Muscle layer of duodenum (tissue), 2 donors: ENCODE measurements at regions not wholly inside any gene's neighbourhood (a gene's known extent, or its start where the extent isn't known, plus 50 kb on each side); places are given as distances from the start of the nearest gene placed in this dataset.
"Not testable (repeated sequence)": the region's sequence is repeated elsewhere in the genome, so short reads cannot be mapped to it uniquely, and the experiment has no call there.

Source experiments
- H3K27ac ChIP-seq: one replicate; pipeline ENCODE4 v1.7.0; 2013; ENCODE audit warnings: mild to moderate bottlenecking, low read length
- H3K27me3 ChIP-seq: one replicate; pipeline ENCODE4 v1.7.0; 2013; ENCODE audit warnings: low read depth, mild to moderate bottlenecking, control low read depth, low read length
- H3K36me3 ChIP-seq, 2 donors: one replicate each; pipeline ENCODE4 v1.7.0; 2013; ENCODE audit warnings: low read length in 2 of 2, control low read depth in 1 of 2, mild to moderate bottlenecking in 1 of 2; ENCODE audit not compliant: insufficient read depth in 2 of 2, control insufficient read depth in 1 of 2
- H3K4me1 ChIP-seq, 2 donors: one replicate each; pipeline ENCODE4 v1.7.0; 2013; ENCODE audit warnings: low read length in 2 of 2, mild to moderate bottlenecking in 2 of 2, control low read depth in 1 of 2, moderate library complexity in 1 of 2; ENCODE audit not compliant: insufficient read depth in 2 of 2, control insufficient read depth in 1 of 2
- H3K4me3 ChIP-seq, 2 donors: one replicate each; pipeline ENCODE4 v1.7.0; 2013; ENCODE audit warnings: low read length in 2 of 2, low read depth in 1 of 2, mild to moderate bottlenecking in 1 of 2
- H3K9me3 ChIP-seq, 2 donors: one replicate each; pipeline ENCODE4 v1.7.0; 2013; ENCODE audit warnings: low read length in 2 of 2, control low read depth in 1 of 2, mild to moderate bottlenecking in 1 of 2; ENCODE audit not compliant: control insufficient read depth in 1 of 2
- donor health status: healthy.

DNA sequence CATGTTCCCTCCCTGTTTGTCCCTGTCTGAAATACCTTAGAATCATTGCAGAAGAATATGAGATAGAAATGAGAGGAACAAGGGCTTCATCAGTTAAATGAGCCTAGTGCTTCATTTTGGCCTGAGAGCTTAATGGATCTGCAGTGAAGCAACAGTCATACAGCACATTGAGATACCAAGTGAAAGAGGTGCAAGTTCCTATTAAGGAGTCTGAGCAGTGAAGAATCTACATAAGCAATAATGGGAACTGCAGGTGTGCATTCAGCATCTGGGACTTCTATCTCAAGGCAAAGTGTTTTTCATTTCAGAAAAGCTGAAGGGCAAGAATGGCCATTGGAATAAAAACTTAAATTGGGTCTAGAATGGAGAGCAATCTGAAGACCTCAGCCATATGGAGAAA lies 323.2 kb upstream of the SLC39A10 start:
- no peaks in the 10 kb centered on the region for H3K27me3 ChIP-seq
- H3K9me3 ChIP-seq, result no peaks in the 10 kb centered on the region
- no peaks in the 10 kb centered on the region for H3K36me3 ChIP-seq
- H3K27ac ChIP-seq, result no peak overlapping the region
- no peaks in the 10 kb centered on the region for H3K4me1 ChIP-seq
- H3K4me3 ChIP-seq, result no peak overlapping the region

GRCh38 chr2:195331966-195332365 lies 325.1 kb upstream of the SLC39A10 start:
- H3K4me3 ChIP-seq, result no peak overlapping the region
- no peaks in the 10 kb centered on the region for H3K4me1 ChIP-seq
- no peaks in the 10 kb centered on the region for H3K36me3 ChIP-seq
- no peaks in the 10 kb centered on the region for H3K27me3 ChIP-seq
- H3K27ac ChIP-seq, result no peak overlapping the region
- H3K9me3 ChIP-seq, result no peaks in the 10 kb centered on the region

DNA sequence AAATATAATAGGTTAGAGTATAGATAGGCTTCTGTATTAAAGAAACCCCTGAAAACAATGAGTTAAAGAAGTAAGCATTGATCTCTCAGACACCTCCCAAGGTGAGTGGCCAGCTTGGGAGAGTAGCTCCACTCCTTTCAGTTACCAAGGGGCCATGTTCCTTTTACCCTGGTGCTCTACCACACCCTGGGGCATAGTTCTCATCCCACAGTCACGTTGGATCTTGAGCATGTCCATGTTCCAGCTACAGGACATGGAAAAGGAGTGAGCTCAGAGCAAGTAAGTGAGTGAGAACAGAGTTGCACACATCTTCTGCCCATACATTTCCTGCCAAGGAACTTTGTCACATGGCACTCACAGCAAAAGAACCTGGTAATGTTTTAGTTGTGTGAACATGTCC lies 325.9 kb upstream of the SLC39A10 start:
- Histone ChIP-seq H3K4me1 (no peaks in the 10 kb centered on the region), H3K9me3 (no peaks in the 10 kb centered on the region), H3K36me3 (no peaks in the 10 kb centered on the region), H3K4me3 (no peak overlapping the region), H3K27me3 (no peaks in the 10 kb centered on the region), H3K27ac (no peak overlapping the region)

DNA sequence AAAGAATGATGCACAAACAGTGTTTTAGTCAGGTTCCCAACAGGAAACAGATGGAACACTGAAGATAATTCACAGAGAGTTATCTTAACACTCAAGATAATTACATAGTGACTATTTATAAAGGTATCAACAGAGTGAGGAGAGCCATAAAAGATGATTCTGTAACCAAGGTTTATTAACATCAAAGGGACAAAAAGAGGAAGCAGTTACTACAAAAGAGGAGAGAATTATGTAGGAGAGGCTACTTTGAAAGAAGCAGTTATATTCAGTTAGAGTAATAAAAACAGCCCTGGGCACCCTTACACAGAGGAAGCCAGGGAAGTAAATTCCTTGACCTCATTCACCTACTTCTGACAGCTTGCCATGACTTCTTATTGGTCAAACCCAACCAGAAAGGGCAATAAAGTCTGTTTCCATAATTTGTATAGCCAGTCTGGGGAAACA lies 326.5 kb upstream of the SLC39A10 start:
- Histone ChIP-seq H3K4me1 (no peaks in the 10 kb centered on the region), H3K27me3 (no peaks in the 10 kb centered on the region), H3K4me3 (no peak overlapping the region), H3K36me3 (no peaks in the 10 kb centered on the region), H3K27ac (no peak overlapping the region), H3K9me3 (no peaks in the 10 kb centered on the region)

DNA sequence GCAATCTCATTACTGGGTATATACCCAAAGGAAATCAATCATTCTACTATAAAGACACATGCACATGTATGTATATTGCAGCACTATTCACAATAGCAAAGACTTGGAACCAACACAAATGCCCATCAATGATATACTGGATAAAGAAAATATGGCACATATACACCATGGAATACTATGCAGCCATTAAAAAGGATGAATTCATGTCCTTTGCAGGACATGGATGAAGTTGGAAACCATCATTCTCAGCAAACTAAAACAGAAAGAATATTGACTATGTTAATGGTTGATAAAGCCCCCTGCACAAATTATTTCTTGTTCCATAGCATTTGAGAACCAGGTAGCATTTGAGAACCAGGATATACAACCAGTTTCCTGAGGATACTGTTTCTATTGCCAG lies 327.2 kb upstream of the SLC39A10 start:
- H3K4me3 ChIP-seq, H3K36me3 ChIP-seq, H3K27me3 ChIP-seq, H3K4me1 ChIP-seq, H3K27ac ChIP-seq, H3K9me3 ChIP-seq: not testable (repeated sequence)

- Histone ChIP-seq H3K4me3 (no peak overlapping the region), H3K27me3 (no peaks in the 10 kb centered on the region), H3K27ac (no peak overlapping the region), H3K9me3 (peaks cover 0 to 2% of the 10 kb centered on the region in 2 donors), H3K4me1 (peaks cover 0 to 8% of the 10 kb centered on the region in 2 donors), H3K36me3 (no peaks in the 10 kb centered on the region)
Observed at GRCh38 chr2:195326537-195326936, 330.5 kb upstream of the SLC39A10 start.

GRCh38 chr2:195322324-195322723 lies 334.7 kb upstream of the SLC39A10 start:
- Histone ChIP-seq H3K27ac (no peak overlapping the region), H3K27me3 (no peaks in the 10 kb centered on the region), H3K4me3 (no peak overlapping the region), H3K4me1 (peaks cover 0 to 8% of the 10 kb centered on the region in 2 donors), H3K36me3 (no peaks in the 10 kb centered on the region), H3K9me3 (peaks cover 0 to 2% of the 10 kb centered on the region in 2 donors)

GRCh38 chr2:195320413-195320973 lies 336.5 kb upstream of the SLC39A10 start:
- Histone ChIP-seq H3K36me3 (no peaks in the 10 kb centered on the region), H3K9me3 (peaks cover 0 to 2% of the 10 kb centered on the region in 2 donors), H3K27me3 (no peaks in the 10 kb centered on the region), H3K4me3 (no peak overlapping the region), H3K4me1 (peaks cover 0 to 8% of the 10 kb centered on the region in 2 donors), H3K27ac (no peak overlapping the region)

DNA sequence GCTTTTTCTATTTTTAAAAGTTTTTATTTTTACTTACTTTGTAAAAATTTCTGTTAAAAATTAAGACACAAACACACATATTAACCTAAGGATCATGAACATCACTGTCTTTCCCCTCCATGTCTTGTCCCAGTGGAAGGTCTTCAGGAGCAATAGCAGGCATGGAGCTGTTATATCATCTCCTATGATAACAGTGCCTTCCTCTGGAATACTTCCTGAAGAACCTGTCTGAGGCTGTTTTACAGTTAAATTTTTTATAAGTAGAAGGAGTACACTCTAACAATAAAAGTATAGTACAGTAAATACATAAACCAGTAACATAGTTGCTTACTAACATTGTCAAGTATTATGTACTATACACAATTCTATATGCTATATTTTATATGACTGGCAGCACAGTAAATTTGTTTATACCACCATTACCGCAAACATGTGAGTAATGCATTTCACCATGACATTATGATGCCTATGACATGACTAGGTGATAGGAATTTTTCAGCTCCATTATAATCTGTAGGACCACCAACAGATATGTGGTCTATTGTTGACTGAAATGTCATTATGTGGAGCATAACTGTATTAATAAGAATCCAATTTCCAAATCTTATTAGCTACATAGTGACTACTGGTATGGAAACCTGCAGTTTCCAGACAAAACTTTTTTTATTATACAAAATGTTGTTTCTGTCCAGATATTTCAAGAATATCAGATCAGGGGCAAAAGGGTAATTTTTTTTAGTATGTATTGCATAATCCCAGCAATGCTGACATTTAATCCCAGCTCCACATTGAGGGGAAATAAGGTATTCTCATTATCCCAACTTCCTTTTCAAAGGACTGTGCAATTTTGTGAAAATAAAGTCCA lies 337.2 kb upstream of the SLC39A10 start:
- Histone ChIP-seq H3K4me3 (no peak overlapping the region), H3K27ac (no peak overlapping the region), H3K9me3 (peaks cover 0 to 2% of the 10 kb centered on the region in 2 donors), H3K36me3 (no peaks in the 10 kb centered on the region), H3K27me3 (no peaks in the 10 kb centered on the region), H3K4me1 (peaks cover 0 to 8% of the 10 kb centered on the region in 2 donors)

DNA sequence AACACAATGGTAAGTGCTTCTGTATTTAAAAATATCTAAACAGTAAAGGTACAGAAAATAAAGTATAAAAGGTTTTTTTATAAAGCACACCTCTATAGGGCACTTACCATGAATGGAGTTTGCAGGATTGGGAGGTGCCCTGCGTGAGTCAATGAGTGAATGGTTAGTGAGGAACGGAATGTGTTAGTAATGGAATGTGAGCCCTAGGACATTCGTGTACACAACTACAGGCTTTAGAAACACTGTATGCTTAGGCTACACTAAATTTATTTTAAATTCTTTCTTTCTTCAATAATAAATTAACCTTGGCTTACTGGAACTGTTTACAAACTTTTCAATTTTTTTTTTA lies 337.9 kb upstream of the SLC39A10 start:
- no peak overlapping the region for H3K27ac ChIP-seq
- H3K4me3 ChIP-seq, result no peak overlapping the region
- no peaks in the 10 kb centered on the region for H3K27me3 ChIP-seq
- H3K36me3 ChIP-seq, result no peaks in the 10 kb centered on the region
- peaks cover 0 to 8% of the 10 kb centered on the region in 2 donors for H3K4me1 ChIP-seq
- peaks cover 0 to 2% of the 10 kb centered on the region in 2 donors for H3K9me3 ChIP-seq

GRCh38 chr2:195318440-195319111 lies 338.4 kb upstream of the SLC39A10 start:
- Histone ChIP-seq H3K27ac (no peak overlapping the region), H3K27me3 (no peaks in the 10 kb centered on the region), H3K9me3 (no peaks in the 10 kb centered on the region), H3K4me1 (peaks cover 0 to 8% of the 10 kb centered on the region in 2 donors), H3K4me3 (no peak overlapping the region), H3K36me3 (no peaks in the 10 kb centered on the region)
